ENCODE measurements at regions not wholly inside any gene's neighbourhood (a gene's known extent, or its start where the extent isn't known, plus 50 kb on each side); places are given as distances from the start of the nearest gene placed in this dataset.

DNA sequence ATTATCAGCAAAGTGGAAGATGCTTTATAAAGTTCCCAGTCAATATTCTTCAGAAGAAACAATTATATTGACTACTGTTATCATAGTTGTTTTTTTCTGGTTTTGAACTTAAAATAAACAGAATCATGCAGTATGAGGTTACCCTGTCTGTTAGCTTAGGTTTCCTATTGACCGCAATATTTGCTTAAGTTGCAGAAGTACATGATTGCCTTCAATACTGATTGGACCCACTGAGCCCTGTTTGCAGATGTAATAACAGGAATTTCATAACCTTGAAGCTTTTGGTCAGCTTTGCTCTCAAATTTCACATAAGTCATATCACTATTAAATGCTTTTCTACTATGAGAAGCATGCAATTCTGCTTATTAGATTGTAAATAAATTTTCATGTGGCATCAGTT lies 229.1 kb upstream of the FSTL5 start:
- TF ChIP-seq POLR2AphosphoS5 (IDR thresholded peaks at IDR 0.05; ENCODE audit: low read depth, low read length), result no peak
- TF ChIP-seq POLR2A (IDR thresholded peaks at IDR 0.05; ENCODE audit: low read depth, low read length), result no peak
- TF ChIP-seq TAF1 (IDR thresholded peaks at IDR 0.05; ENCODE audit: low read depth, low read length), result no peak
- no peak for TF ChIP-seq POU2F2 (IDR thresholded peaks at IDR 0.05; ENCODE audit: low read depth, low read length)

Data from GM12891 (cell line).